ENCODE measurements at regions not wholly inside any gene's neighbourhood (a gene's known extent, or its start where the extent isn't known, plus 50 kb on each side); places are given as distances from the start of the nearest gene placed in this dataset.

GRCh38 chr6:139747154-139747553, 372.7 kb upstream of the CITED2 start:
- peaks cover 0 to 8% of the 10 kb centered on the region in 2 experiments; a peak in 2 of 5 replicates for H3K4me1 ChIP-seq (replicated peaks in 1 of 2; ENCODE audit: control insufficient read depth in 2 of 2, insufficient read depth in 2 of 2, low read length in 2 of 2)
- no peaks in the 10 kb centered on the region for H3K36me3 ChIP-seq (ENCODE audit: control insufficient read depth, insufficient read depth, low read length)
- no peak overlapping the region for H3K9ac ChIP-seq (ENCODE audit: insufficient read depth in 1 of 2, low read depth in 2 of 2, low read length in 2 of 2)
- intact Hi-C loops (cut with micrococcal nuclease): no loop called here
- WGBS (ENCODE audit: insufficient coverage, low coverage, missing lambda C conversion rate): 38% methylated on average over 5 of the region's 5 CpGs
- in situ Hi-C loops (cut with MboI): no loop called here
- TF ChIP-seq ZNF124 (CRISPR knock-in tag; IDR thresholded peaks at IDR 0.05) (no peak), ARNT (IDR thresholded peaks at IDR 0.05) (no peak), POU5F1 (IDR thresholded peaks at IDR 0.05; ENCODE audit: borderline replicate concordance, low read depth, low read length, partially characterized antibody) (no peak), MTA1 (IDR thresholded peaks at IDR 0.05; ENCODE audit: borderline replicate concordance) (no peak)
- ChIA-PET POLR2A (no interaction called here), CTCF (ENCODE audit: low intra/inter-chr PET ratio) (no interaction called here)
- H3K27me3 ChIP-seq (ENCODE audit: control insufficient read depth in 2 of 2, insufficient read depth in 2 of 2, low read length in 2 of 2): no peaks in the 10 kb centered on the region
- no peak overlapping the region for H3K4me3 ChIP-seq
- BruUV-seq (replicated peaks): no TSS peak
- ATAC-seq: no peak
- H3K9me1 ChIP-seq (ENCODE audit: control insufficient read depth, insufficient read depth, low read length): no peaks in the 10 kb centered on the region
- no peaks in the 10 kb centered on the region for H4K20me1 ChIP-seq (replicated peaks; ENCODE audit: control insufficient read depth, insufficient read depth, low read length)
- no peaks in the 10 kb centered on the region for H3K79me2 ChIP-seq (ENCODE audit: control insufficient read depth, insufficient read depth, low read length)
- no peak for FAIRE-seq
- no peak for DNase-seq (ENCODE audit: extremely low read depth in 1 of 4, low spot score in 3 of 4)
- no peak overlapping the region for H3K27ac ChIP-seq (ENCODE audit: extremely low read depth, low read depth, low read length)
- no peaks in the 10 kb centered on the region for H3K9me3 ChIP-seq (replicated peaks; ENCODE audit: control insufficient read depth, insufficient read depth, low read depth, low read length)
- no peak overlapping the region for H3K4me2 ChIP-seq (ENCODE audit: insufficient read depth, low read length)
- H2AFZ ChIP-seq (ENCODE audit: low read depth, low read length): no peak overlapping the region

- FAIRE-seq: no peak
- no peak overlapping the region for H2AFZ ChIP-seq (ENCODE audit: low read depth, low read length)
- intact Hi-C loops (cut with micrococcal nuclease) (no loop called here), in situ Hi-C loops (cut with MboI) (no loop called here)
- H4K20me1 ChIP-seq (replicated peaks; ENCODE audit: control insufficient read depth, insufficient read depth, low read length): no peaks in the 10 kb centered on the region
- CTCF ChIA-PET (ENCODE audit: low intra/inter-chr PET ratio): no interaction called here
- H3K27me3 ChIP-seq (ENCODE audit: control insufficient read depth in 2 of 2, insufficient read depth in 2 of 2, low read length in 2 of 2): no peaks in the 10 kb centered on the region
- no peak overlapping the region for H3K27ac ChIP-seq (ENCODE audit: extremely low read depth, low read depth, low read length)
- H3K4me1 ChIP-seq (replicated peaks in 1 of 2; ENCODE audit: control insufficient read depth in 2 of 2, insufficient read depth in 2 of 2, low read length in 2 of 2): peaks cover 0 to 8% of the 10 kb centered on the region in 2 experiments; a peak in 2 of 5 replicates
- H3K4me3 ChIP-seq: no peak overlapping the region
- no peak overlapping the region for H3K9ac ChIP-seq (ENCODE audit: insufficient read depth in 1 of 2, low read depth in 2 of 2, low read length in 2 of 2)
- no peaks in the 10 kb centered on the region for H3K79me2 ChIP-seq (ENCODE audit: control insufficient read depth, insufficient read depth, low read length)
- no peak for DNase-seq (ENCODE audit: extremely low read depth in 1 of 4, low spot score in 3 of 4)
- POLR2A ChIA-PET: no interaction called here
- H3K9me1 ChIP-seq (ENCODE audit: control insufficient read depth, insufficient read depth, low read length): no peaks in the 10 kb centered on the region
- no peak overlapping the region for H3K4me2 ChIP-seq (ENCODE audit: insufficient read depth, low read length)
- no peaks in the 10 kb centered on the region for H3K36me3 ChIP-seq (ENCODE audit: control insufficient read depth, insufficient read depth, low read length)
- ATAC-seq: no peak
- no TSS peak for BruUV-seq (replicated peaks)
- no peaks in the 10 kb centered on the region for H3K9me3 ChIP-seq (replicated peaks; ENCODE audit: control insufficient read depth, insufficient read depth, low read depth, low read length)
- no peak for TF ChIP-seq TEAD2 (tag; IDR thresholded peaks at IDR 0.05)
- TF ChIP-seq ZNF347 (CRISPR knock-in tag; IDR thresholded peaks at IDR 0.05; ENCODE audit: low read depth): no peak
- no peak for TF ChIP-seq NFE2L1 (tag; IDR thresholded peaks at IDR 0.05; ENCODE audit: borderline replicate concordance, low read depth)
- TF ChIP-seq SMARCA4 (IDR thresholded peaks at IDR 0.05): no peak
- no peak for TF ChIP-seq NR2C1 (IDR thresholded peaks at IDR 0.05)
- no peak for TF ChIP-seq NR2C1 (tag; IDR thresholded peaks at IDR 0.05)
- no peak for TF ChIP-seq TEAD1 (CRISPR knock-in tag; IDR thresholded peaks at IDR 0.05)
- TF ChIP-seq MEF2A (IDR thresholded peaks at IDR 0.05; ENCODE audit: control insufficient read depth, low read depth, low read length): no peak
- WGBS (ENCODE audit: insufficient coverage, low coverage, missing lambda C conversion rate): 72% methylated on average over 4 of the region's 4 CpGs
Measured at GRCh38 chr6:139744891-139745290, 370.4 kb upstream of the CITED2 start.

All from K562 (cell line).